DND-41 (cell line): ENCODE measurements at regions not wholly inside any gene's neighbourhood (a gene's known extent, or its start where the extent isn't known, plus 50 kb on each side); places are given as distances from the start of the nearest gene placed in this dataset.

Source experiments
- EZH2 ChIP-seq: IDR thresholded peaks from 3 replicates; pipeline ENCODE4 v1.6.1; 2012; ENCODE audit warnings: borderline replicate concordance, low read depth, mild to moderate bottlenecking, moderate library complexity, low read length, inconsistent platforms; ENCODE audit not compliant: severe bottlenecking
- TF ChIP-seq, protein P1 (sequence below): IDR thresholded peaks from 2 replicates; pipeline ENCODE4 v1.5.1; 2012; ENCODE audit warnings: borderline replicate concordance, low read length, moderate library complexity, mild to moderate bottlenecking; ENCODE audit not compliant: poor library complexity, severe bottlenecking; ENCODE audit errors: extremely low read depth

DNA sequence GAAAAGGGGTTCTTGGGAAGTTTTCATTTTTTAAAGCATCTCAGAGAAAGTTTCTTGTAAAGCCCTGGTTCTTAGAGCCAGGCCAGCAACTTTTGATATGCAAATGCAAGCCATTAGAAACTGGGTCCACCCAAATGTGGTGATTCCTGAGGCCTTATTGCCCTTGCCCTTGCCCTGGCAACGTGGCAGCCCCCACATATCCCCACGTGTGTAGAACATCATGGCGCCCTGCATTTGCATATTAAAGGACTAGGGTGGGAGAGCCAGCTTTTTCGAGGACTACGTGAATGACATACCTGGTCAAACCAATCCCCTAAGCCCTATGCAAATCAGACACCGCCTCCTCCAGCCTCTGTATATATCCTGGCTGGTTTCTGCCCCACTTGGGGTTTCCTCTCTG lies 314.9 kb upstream of the NECTIN3 start:
- TF ChIP-seq, protein P1, sequence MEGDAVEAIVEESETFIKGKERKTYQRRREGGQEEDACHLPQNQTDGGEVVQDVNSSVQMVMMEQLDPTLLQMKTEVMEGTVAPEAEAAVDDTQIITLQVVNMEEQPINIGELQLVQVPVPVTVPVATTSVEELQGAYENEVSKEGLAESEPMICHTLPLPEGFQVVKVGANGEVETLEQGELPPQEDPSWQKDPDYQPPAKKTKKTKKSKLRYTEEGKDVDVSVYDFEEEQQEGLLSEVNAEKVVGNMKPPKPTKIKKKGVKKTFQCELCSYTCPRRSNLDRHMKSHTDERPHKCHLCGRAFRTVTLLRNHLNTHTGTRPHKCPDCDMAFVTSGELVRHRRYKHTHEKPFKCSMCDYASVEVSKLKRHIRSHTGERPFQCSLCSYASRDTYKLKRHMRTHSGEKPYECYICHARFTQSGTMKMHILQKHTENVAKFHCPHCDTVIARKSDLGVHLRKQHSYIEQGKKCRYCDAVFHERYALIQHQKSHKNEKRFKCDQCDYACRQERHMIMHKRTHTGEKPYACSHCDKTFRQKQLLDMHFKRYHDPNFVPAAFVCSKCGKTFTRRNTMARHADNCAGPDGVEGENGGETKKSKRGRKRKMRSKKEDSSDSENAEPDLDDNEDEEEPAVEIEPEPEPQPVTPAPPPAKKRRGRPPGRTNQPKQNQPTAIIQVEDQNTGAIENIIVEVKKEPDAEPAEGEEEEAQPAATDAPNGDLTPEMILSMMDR, result no peak
- no peak for TF ChIP-seq EZH2
